Endodermal cell (in vitro differentiated cells): ENCODE measurements at regions not wholly inside any gene's neighbourhood (a gene's known extent, or its start where the extent isn't known, plus 50 kb on each side); places are given as distances from the start of the nearest gene placed in this dataset.

Experiments
- DNase-seq: peaks from one replicate; pipeline ENCODE4 v3.0.0-alpha.2; 2017
- H3K27ac ChIP-seq: 2 replicates; pipeline ENCODE4 v1.5.1; 2013; ENCODE audit warnings: mild to moderate bottlenecking, low read depth, low read length, moderate library complexity
- H3K27me3 ChIP-seq: 2 replicates; pipeline ENCODE4 v1.6.1; 2013; ENCODE audit warnings: mild to moderate bottlenecking, low read length, moderate library complexity; ENCODE audit not compliant: insufficient read depth, control insufficient read depth, poor library complexity, severe bottlenecking
- H3K36me3 ChIP-seq: 2 replicates; pipeline ENCODE4 v1.7.0; 2013; ENCODE audit warnings: mild to moderate bottlenecking, low read length, moderate library complexity; ENCODE audit not compliant: control insufficient read depth, insufficient read depth
- H3K4me1 ChIP-seq: one replicate; pipeline ENCODE4 v1.7.0; 2013; ENCODE audit warnings: low read length; ENCODE audit not compliant: control insufficient read depth, insufficient read depth
- H3K4me3 ChIP-seq: 2 replicates; pipeline ENCODE4 v1.5.1; 2013; ENCODE audit warnings: mild to moderate bottlenecking, low read length, moderate library complexity
- H3K9ac ChIP-seq: 2 replicates; pipeline ENCODE4 v1.6.1; 2013; ENCODE audit warnings: mild to moderate bottlenecking, low read length, moderate library complexity; ENCODE audit not compliant: poor library complexity, severe bottlenecking; ENCODE audit errors: extremely low read depth
- H3K9me3 ChIP-seq: 2 replicates; pipeline ENCODE4 v1.6.1; 2013; ENCODE audit warnings: mild to moderate bottlenecking, low read length, moderate library complexity; ENCODE audit not compliant: control insufficient read depth
- H3K27ac Mint-ChIP-seq: 2 replicates; pipeline ENCODE4 v1.8.0; 2020; ENCODE audit warnings: mixed read lengths
- H3K27me3 Mint-ChIP-seq: 2 replicates; pipeline ENCODE4 v1.8.0; 2021; ENCODE audit warnings: mild to moderate bottlenecking, mixed read lengths; ENCODE audit not compliant: insufficient read depth
- H3K36me3 Mint-ChIP-seq: 2 replicates; pipeline ENCODE4 v1.8.0; 2020; ENCODE audit warnings: low read depth, mixed read lengths
- H3K4me1 Mint-ChIP-seq: 2 replicates; pipeline ENCODE4 v1.8.0; 2020; ENCODE audit warnings: mixed read lengths
- H3K4me3 Mint-ChIP-seq: 2 replicates; pipeline ENCODE4 v1.8.0; 2020; ENCODE audit warnings: mild to moderate bottlenecking, moderate library complexity, mixed read lengths
- H3K9me3 Mint-ChIP-seq: 2 replicates; pipeline ENCODE4 v1.8.0; 2020; ENCODE audit warnings: mild to moderate bottlenecking, mixed read lengths
- WGBS, 2 experiments: methylation state at CpG; one replicate each; pipeline versions ENCODE4 v1.1.5 to v1.1.7; 2013; ENCODE audit warnings: missing lambda C conversion rate in 2 of 2, mixed read lengths in 1 of 2; ENCODE audit not compliant: insufficient coverage in 1 of 2, insufficient read length in 1 of 2; 5-methylcytosine and 5-hydroxymethylcytosine counted together
- TF ChIP-seq, protein P1 (sequence below): fragments of 200-600 bp; sonication (generic); conservative IDR thresholded peaks from 2 replicates; pipeline ENCODE4 v1.5.0; 2021; ENCODE audit warnings: antibody characterized with exemption, mild to moderate bottlenecking

GRCh38 chr3:150260398-150260710, 147.7 kb upstream of the TSC22D2 start:
- DNase-seq, result no peak
- no peaks in the 10 kb centered on the region for H3K36me3 ChIP-seq
- H3K9me3 Mint-ChIP-seq, result no peaks in the 10 kb centered on the region
- H3K4me3 Mint-ChIP-seq, result no peak overlapping the region
- H3K4me1 ChIP-seq, result no peaks in the 10 kb centered on the region
- WGBS, 2 experiments, result 88 to 100% methylated on average over 1 of the region's 3 CpGs
- H3K36me3 Mint-ChIP-seq, result no peaks in the 10 kb centered on the region
- no peak overlapping the region for H3K27ac ChIP-seq
- H3K4me1 Mint-ChIP-seq, result peaks cover 21% of the 10 kb centered on the region
- no peak overlapping the region for H3K9ac ChIP-seq
- H3K9me3 ChIP-seq, result no peaks in the 10 kb centered on the region
- no peak overlapping the region for H3K4me3 ChIP-seq
- H3K27me3 Mint-ChIP-seq, result peaks cover 1% of the 10 kb centered on the region
- H3K27ac Mint-ChIP-seq, result no peak overlapping the region
- H3K27me3 ChIP-seq, result no peaks in the 10 kb centered on the region
- TF ChIP-seq, protein P1, sequence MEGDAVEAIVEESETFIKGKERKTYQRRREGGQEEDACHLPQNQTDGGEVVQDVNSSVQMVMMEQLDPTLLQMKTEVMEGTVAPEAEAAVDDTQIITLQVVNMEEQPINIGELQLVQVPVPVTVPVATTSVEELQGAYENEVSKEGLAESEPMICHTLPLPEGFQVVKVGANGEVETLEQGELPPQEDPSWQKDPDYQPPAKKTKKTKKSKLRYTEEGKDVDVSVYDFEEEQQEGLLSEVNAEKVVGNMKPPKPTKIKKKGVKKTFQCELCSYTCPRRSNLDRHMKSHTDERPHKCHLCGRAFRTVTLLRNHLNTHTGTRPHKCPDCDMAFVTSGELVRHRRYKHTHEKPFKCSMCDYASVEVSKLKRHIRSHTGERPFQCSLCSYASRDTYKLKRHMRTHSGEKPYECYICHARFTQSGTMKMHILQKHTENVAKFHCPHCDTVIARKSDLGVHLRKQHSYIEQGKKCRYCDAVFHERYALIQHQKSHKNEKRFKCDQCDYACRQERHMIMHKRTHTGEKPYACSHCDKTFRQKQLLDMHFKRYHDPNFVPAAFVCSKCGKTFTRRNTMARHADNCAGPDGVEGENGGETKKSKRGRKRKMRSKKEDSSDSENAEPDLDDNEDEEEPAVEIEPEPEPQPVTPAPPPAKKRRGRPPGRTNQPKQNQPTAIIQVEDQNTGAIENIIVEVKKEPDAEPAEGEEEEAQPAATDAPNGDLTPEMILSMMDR, result no peak

GRCh38 chr3:150259526-150260397, 148.3 kb upstream of the TSC22D2 start:
- no peak overlapping the region for H3K4me3 Mint-ChIP-seq
- DNase-seq, result no peak
- Histone ChIP-seq H3K36me3 (no peaks in the 10 kb centered on the region), H3K4me1 (peaks cover 5% of the 10 kb centered on the region), H3K27me3 (no peaks in the 10 kb centered on the region), H3K27ac (no peak overlapping the region), H3K4me3 (no peak overlapping the region), H3K9ac (no peak overlapping the region), H3K9me3 (no peaks in the 10 kb centered on the region)
- H3K27me3 Mint-ChIP-seq, result peaks cover 1% of the 10 kb centered on the region
- TF ChIP-seq, protein P1, result no peak
- H3K36me3 Mint-ChIP-seq, result no peaks in the 10 kb centered on the region
- peaks cover 22% of the 10 kb centered on the region for H3K4me1 Mint-ChIP-seq
- no peak overlapping the region for H3K27ac Mint-ChIP-seq
- WGBS, 2 experiments, result 86 to 91% methylated on average over 4 to 5 of the region's 5 CpGs
- H3K9me3 Mint-ChIP-seq, result no peaks in the 10 kb centered on the region

DNA sequence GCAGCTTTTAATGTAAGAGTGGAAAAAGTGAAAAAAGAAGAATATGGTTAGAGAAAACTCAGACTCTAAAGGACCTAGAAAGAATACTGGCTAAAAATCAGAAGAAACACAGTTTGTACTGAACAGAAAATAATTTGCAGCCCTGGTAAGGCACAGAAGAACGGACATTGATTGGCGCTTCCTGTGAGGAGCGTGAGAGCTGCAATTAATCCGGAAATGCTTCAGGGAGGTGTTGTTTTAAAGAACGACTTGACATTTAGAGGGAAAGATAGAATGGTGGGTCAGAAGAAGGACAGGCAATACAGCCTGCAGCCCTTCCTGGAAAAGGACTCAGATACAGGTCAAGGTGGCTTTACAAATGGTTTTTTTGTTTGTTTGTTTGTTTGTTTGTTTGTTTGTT, 151.3 kb upstream of the TSC22D2 start:
- Histone ChIP-seq H3K27me3 (no peaks in the 10 kb centered on the region), H3K36me3 (no peaks in the 10 kb centered on the region), H3K9me3 (no peaks in the 10 kb centered on the region), H3K9ac (no peak overlapping the region), H3K4me1 (peaks cover 5% of the 10 kb centered on the region), H3K27ac (no peak overlapping the region), H3K4me3 (no peak overlapping the region)
- Mint-ChIP-seq H3K27me3 (peaks cover 1% of the 10 kb centered on the region), H3K4me1 (peaks cover 19% of the 10 kb centered on the region), H3K36me3 (no peaks in the 10 kb centered on the region), H3K4me3 (no peak overlapping the region), H3K9me3 (no peaks in the 10 kb centered on the region), H3K27ac (no peak overlapping the region)
- 85 to 89% methylated on average over 5 of the region's 5 CpGs for WGBS, 2 experiments
- TF ChIP-seq, protein P1, result no peak
- no peak for DNase-seq
